Activated effector memory CD4-positive, alpha-beta T cell treated with anti-CD3 and anti-CD28 coated beads, Interleukin-2, amount 50 U/mL, for 16 hours (primary cell): ENCODE measurements at regions not wholly inside any gene's neighbourhood (a gene's known extent, or its start where the extent isn't known, plus 50 kb on each side); places are given as distances from the start of the nearest gene placed in this dataset.
"Not testable (repeated sequence)": the region's sequence is repeated elsewhere in the genome, so short reads cannot be mapped to it uniquely, and the experiment has no call there.

ENCODE experiments used
- DNase-seq: peaks from one replicate; pipeline ENCODE4 v3.0.0-alpha.2; 2020

DNA sequence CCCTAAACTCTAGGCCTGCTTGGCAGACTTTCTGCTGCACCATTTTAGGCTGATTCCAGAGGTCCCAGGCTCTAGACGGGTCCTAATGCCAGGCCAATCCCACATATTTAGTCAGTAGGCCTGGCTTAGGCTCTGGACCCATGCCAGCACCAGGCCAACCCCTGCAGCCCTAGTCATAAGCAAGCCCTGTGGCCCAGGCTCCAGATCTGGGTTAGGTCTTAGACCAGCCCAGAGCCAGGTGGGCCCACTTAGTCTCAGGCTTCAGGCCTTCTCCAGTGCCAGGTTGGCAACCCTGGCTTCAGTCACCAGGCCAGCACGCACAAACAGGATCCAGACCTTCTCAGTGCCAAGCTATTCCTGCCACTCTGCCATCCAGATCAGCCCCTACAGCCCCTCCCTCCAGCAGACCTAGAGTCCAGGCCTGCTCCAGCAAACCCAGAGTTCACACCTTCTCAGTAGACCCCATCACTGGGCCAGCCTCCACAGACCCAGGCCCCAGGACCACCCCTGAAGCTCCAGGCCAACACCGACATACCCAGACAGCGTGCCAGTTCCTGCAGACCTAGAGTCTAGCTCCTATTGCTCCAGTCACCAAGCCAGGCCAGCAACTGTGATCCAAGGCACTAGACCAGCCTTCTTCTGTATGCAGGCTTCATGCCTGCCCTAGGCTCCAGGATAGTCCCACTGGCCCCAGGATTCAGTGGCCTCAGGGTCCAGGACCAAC is 467.6 kb downstream of the RWDD3 start:
- no peak for DNase-seq

DNA sequence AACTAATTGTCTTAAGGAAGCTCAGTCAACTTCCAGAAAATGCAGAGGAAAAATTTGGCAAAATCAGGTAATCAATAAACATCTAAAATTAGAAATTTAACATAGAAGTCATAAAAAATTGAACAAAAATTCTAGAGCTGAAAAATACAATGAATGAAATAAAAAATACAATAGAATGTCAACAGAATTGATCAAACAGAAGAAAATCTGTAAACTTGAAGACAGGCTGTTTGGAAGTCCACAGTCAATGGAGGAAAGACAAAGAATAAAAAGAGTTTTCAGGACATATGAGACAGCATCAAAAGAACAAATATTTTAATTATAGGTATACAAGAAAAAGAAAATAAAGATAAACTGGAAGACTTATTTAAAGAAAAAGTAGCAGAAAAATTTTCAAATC is 469.0 kb downstream of the RWDD3 start:
- no peak for DNase-seq

DNA sequence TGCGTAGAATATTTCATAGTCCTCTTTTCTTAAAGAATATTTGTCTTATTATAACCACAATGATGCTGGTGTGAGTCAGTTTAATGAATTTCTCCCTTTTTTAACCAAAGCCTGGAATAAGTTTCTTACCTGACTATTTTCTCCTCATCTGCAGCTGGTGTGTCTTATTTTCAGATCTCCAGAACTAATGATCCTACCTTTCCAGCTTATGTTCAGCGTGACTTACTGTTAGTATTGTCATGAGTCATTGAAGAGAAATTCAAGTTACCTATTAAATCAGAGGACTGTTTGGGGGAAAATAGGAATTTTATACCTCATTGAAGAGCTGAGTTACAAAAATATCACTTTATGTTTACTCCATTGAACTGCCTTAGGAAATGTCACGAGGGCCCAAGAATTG is 482.1 kb downstream of the RWDD3 start:
- DNase-seq, result no peak

DNA sequence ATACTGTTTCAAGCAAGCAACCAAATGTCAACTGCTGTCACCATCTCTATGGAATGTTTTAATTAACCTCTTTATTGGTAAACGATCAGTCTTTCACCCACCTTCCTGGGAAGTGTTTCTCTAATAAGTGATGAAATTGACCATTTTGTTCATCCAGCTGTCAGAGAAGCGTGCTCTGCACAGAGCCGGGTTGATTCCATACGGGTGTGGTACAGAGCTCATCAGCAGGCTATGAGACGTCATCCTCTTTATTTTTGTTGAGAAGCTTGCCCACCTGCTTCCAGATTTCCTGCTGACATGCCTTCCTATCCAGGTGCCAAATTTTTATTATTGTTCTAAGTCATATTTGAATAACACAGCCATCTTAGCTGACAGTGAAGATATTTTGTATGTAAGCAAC is 482.5 kb downstream of the RWDD3 start:
- no peak for DNase-seq

DNA sequence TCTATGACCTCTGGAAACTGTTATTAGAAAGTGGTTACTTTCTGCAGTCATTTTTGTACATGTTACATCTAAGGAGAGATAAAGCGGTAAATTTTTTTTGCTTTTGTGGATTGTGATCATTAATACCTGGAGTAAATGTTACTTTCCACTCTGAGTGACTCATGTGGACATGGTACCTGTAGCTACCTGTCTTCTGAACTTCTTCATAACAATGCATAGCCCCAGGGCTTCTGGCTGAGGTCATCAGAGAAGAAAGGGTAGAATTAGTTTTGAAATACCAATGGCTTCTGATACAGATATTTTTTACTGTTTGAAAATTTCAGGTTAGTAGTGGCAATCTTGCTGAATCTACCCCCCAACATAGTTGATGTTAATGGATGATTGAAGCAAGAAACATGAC is 489.3 kb downstream of the RWDD3 start:
- DNase-seq, result no peak

DNA sequence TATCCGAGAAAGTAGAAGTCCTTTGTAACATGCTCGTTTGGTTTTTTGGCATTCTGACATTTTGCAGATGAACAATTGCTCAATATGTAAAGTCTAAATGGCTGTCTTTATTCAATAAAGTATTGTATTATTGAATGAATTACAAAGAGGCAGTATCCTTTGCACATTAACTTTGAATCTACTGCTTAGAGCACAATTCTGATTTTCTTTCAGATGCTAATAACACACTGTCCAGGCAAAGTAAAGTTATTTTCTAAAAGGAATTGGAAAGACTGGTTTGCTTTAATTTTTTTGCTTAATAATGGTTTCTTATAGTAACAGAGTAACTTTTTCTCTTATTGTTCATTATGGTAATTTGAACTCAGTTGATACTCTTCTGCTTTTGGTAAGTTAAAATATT is 494.8 kb downstream of the RWDD3 start:
- no peak for DNase-seq

DNA sequence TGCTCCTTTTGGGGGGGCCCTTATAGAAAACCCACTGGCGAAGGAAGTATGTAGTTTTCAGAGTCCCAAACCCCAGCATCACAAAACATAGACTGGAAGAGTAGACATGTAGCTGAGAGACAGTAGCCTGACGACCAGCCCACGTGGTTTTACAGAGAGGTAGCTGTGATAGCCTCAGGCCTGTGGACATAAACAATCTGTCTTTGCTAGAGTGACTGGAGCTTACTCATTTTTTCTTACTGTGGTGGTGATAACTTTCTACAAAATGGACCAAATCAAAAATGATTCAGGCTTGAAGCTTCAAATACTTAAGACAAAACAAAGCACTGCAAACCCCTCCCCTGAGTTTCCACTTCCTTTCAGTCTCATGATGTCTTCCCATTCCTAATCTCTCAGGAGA is 497.0 kb downstream of the RWDD3 start:
- DNase-seq, result no peak

DNA sequence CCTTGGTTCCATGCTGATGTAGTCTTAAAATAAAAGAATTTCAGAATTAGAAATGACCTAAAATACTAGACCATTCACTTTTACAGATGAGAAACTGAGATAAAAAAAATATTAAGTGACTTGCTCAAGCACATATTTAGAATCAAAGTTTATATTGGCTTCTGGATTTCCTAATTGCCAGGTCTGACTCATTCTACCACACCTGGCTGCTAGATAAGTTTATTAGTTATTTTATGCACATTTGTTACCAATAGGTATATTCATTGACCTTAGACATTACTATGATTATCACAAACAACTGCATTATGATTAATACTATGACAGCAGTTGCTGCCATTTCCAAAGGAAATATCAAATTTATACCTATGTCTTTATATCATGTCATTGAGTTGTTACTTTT is 497.5 kb downstream of the RWDD3 start:
- DNase-seq, result no peak

DNA sequence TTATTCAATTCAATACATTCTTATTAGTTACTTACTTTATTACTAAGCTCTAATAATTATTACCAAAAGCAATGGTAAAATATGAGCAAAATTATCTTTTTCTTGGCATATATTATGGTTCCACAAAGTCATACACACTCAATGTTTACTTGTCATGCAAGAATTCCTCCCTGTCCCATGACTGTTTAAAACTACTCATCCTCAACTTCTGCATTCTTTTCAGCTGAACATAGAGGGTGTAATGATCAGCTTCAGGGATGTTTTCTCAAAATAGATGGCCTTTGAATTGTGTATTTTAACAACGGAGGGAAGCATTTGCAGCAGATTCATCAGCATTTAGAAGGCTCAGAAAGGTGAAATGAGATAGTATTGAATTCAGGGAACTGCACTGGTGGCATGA is 499.0 kb downstream of the RWDD3 start:
- DNase-seq, result no peak

DNA sequence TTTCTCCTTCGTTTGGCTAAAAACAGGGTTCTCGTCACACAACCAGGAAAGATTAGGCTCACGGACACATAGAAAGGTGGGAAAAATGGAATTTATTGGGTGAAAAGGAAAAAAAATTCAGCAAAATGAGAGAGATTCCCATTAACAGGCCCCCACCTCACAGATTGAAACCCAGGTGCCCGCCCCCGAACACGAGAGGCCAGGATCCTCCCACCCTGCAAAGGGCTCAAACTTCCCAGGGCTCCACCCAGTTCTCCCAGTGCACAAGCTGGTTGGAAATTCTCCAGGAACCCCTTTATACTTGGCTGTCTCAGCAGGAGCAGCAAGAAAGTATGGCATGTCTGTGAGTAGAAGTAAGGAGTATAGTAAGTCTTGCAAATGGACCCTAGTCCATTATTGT is 499.7 kb downstream of the RWDD3 start:
- no peak for DNase-seq

DNA sequence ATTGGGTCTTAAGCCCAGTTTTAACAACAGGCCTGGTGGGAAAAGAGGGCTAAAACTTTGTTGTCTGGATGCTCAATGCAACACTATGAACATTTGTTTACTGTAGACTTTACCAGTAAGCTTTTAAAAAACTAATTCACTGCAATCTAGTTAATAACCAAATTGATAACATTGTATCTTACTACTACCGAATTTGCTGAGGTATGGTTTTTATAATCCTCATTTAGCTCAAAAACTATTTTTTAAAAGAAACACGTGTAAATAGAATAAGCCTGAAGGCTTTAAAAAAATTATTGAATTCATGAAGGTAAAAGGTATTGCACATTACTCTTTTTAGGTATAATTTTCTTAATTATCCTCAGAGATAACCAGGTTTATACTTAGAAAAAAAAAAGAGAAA is 500.6 kb downstream of the RWDD3 start:
- no peak for DNase-seq

DNA sequence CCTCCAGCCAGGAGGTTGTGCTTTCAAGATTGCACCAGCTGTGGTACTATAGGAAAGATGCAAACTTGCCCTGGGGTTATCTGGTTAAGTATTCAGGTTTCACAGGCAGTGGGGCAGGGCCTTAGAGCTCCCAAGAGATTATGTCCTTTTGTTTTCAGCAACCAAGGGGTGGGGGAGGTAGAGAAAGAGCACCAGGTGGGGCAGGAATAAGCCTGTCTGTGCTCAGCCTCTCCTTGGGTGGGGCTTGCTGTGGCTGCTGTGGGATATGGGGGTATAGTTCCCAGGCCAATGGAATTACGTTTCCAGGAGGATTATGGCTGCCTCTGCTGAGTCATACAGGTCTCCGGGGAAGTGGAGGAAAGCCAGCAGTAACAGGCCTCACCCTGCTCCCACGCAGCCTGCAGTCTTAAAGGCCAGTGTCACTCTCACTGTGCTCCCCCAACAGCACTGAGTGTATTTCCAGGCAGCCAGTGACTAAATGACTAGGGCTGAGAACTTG is 508.6 kb downstream of the RWDD3 start:
- no peak for DNase-seq

DNA sequence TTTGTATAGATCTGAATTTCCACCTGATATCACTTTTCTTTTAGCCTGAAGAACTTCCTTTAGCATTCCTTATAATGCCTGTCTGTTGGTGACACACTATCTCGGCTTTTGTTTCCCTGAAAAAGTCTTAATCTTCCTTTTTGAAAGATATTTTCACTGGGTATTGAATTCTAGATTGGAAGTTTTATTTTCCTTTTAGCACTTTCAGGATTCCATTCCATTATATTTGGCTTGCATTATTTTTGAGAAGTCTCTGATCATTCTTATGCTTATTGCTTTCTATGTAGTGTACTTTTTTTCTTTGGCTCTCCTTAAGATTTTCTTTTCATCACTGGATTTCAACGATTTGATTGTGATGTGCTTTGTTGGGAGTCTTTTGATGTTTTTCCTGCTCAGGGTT is 510.7 kb downstream of the RWDD3 start:
- DNase-seq, result no peak

DNA sequence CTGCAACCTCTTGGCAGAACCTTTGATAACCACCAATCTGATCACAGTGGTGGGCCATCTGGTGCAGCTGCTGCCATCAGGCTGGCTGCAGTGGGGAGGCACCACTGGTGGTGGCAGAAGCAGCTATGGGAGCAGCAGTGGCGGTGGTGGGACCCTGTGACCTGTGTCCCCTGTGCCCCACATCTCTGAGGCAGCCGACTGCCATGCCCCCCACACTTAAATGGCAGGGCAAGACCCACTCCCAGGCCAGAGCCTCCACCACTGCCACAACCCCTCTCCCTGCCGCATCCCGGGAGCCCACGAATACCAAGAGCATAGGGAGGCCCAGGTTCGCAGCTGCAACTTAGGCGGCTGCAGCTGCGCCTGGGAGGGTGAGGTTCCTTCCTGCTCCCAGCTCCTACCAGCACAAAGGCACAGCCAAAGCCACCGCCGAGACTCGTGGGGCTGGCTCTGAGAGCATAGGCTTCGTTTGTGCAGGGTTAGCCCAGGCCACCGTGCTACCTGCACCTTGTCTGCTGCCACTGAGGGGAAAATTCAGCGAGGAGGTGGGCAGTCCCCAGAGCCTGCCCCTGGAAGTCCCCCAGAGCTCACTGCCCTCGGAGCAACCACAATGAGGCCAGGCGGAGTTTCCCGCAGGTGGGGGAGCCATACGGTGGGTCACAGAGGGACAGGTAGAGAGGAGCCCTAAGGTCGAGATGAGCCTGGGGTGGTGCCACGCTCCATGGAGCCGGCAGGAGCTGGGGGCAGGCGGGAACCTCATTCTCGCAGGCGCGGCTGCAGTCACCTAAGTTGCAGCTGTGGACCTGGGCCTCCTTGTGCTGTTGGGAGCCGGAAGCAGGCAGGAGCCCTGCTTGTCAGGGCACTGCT is 518.7 kb downstream of the RWDD3 start:
- DNase-seq, result no peak

DNA sequence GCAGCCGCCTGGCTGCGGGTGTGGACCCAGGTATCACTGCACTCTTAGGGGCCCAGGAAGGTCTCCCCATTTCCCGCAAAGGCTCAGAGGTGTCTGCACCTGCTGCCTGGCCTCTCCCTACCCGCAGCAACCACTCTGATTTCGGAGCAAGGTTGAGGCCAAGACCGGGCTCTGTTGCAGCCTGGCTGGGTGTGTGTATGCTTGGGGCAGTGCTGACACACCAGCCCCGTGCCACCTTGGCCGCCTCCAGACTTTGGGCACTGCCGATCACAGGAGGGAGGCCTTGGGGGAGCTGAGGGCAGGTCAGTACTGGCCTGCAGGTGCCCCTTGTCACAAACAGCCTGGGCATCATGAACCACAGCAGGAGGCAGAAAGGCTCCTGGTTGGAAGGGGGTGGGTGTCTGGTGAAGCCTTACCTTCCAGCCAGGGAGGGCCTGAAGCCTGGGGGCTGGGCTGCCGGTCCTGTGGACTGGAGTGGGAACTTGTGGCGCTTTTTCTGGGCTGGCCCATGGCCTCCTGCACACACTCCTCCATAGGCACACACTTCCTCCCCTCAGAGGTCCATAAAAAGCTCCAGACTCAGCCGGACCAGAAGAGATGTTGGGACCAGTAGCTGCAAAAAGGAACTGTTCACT is 519.5 kb downstream of the RWDD3 start:
- DNase-seq, result no peak

DNA sequence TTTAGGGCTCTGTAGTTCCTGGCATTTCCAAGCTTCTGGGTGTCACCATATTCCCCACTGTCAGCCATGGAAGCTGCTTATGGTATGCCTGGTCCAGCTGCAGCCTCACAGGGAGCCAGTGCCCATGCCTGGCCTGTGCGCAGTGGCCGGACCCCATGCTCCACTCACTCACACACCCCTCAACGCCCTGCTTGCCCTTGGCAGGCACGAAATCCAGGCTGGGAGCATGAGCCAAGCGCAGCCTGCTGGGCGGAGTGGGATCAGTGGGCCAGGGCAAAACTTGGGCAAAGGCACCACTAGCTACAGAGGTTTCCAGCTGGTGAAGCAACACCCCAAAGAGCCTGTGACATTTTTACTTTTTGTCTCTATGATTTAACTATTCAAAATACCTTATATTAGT is 520.4 kb downstream of the RWDD3 start:
- no peak for DNase-seq

DNA sequence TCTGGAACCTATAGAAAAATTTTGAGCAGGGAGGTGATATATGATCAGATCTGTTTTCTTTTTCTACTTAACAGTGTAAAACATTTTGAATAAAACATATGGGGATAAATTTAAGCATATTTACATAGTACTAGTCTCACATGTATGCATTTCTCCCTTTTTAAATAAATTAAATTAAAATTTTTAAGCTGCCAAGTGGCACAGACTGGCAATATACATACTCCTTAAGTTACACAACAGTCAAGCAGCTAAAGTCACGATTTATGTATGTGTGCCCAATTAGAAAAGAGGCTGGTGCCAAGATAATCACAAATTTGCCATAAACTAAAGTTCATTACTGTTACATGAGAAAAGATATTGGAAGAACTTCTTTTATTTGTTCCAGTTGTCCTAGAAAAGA is 532.0 kb downstream of the RWDD3 start:
- no peak for DNase-seq

DNA sequence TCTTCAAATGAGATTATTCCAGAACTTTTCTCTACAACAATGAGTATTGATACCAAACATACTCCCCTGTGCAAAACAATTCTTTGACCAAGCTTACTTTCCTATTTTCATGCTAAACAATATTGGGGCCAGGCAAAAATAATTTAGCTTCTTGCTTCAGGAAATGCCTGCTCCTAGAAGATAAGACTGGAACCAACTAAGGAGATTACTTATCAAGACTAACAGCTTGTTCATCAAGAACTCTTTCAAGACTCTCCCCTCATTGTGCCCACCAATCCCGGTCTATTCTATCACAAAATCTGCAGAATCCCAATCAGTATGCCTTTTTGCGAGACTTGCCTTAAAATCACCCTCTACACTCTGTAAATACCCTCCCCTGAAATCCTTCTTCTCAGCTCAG is 536.6 kb downstream of the RWDD3 start:
- no peak for DNase-seq

DNA sequence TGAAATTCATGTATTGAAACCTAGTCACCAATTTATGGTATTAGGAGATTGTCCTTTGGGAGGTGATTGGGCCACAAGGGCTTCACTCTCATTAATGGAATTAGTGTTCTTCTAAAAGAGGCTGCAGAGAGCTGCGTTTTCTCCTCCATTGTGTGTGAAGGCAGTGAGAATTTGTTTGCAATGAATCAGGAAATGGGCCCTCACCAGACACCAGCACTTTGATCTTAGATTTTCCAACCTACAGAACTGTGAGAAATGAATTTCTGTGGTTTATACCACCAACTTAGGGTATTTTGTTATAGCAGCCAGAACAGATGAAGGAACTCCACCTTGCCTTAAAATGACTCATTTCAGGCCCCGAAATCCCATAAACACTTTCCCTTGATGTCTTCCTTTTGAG is 544.2 kb downstream of the RWDD3 start:
- no peak for DNase-seq

DNA sequence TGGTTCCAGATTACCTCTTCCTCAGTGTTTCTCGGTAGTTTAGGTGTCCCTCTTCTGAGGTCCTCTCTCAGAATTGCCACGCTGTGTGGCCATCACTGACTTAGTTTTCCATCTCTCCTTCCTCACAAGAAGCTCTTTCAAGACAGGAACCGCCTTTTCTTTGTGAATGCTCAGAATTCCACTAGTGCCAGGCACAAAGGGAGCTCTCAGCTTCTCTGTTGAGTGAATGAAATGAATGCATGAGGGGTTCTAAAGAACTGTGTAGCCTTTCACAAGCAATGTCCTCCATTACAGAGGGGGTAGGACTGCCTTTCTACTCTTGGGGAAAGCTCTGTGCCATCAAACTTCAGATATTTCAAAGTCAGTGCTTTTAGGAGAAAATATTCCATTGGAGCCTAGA is 546.8 kb downstream of the RWDD3 start:
- no peak for DNase-seq

DNA sequence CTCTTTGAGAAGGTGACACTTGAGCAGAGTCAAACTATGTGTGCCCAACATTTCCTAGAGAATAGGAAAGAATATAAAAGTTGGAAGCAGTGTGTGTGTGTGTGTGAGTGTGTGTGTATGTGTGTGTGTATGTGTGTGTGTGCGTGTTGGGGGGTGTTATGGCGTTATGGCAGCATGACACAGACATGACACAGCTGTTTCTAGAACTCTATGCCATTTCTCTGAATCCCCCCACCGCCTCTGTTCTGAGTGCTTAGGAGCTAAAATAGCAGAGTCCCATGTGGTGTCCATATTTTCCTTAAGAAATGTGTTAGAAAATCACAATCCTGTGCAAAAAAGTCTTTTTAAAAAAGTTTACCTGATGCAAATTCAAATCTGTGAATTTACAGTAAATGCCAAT is 556.1 kb downstream of the RWDD3 start:
- no peak for DNase-seq

DNA sequence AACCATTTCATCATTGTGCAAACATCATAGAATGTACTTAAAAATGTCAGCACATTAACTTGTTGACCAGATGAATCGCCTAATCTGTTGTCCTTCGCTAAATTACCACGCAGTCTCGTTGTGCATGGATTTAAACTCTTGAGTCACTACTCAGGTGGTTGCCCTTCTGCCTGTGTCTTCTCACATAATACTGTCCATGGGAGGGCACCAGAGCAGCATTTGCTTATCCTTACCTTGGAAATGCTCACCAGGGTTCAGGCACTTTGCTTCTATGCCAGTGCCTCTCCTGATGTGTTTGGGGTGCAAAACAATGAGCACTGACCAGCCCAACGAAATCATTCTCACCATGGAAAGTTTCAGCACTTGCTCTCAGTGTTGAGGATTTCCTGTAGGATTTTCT is 559.9 kb downstream of the RWDD3 start:
- no peak for DNase-seq

DNA sequence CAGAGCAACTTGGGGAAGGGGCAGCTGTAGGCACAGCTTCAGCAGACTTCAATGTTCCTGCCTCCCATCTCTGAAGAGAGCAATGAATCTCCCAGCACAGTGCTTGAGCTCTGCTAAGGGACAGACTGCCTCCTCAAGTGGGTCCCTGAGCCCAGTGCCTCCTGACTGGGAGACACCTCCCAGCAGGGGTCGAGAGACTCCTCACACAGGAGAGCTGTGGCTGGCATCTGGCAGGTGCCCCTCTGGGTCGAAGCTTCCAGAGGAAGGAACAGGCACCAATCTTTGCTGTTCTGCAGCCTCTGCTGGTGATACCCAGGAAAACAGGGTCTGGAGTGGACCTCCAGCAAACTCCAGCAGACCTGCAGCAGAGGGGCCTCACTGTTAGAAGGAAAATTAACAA is 563.8 kb downstream of the RWDD3 start:
- DNase-seq, result not testable (repeated sequence)

DNA sequence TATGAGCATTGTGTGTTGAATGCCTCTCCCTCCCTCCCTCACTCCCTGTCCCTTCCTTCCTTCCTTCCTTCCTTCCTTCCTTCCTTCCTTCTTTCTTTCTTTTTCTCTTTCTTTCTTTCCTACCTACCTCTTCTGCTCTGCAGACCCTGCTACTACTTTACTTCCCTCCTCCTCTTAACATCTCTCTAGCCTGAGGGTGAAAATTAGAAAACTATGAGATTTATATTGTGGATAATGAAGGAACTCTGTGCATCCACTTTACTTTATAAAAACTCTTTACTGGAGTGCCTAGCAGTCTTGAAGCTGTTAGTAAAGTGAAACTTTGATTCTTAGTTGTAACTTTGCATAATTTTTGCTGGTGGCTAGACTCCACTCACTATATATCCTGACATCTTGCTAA is 572.2 kb downstream of the RWDD3 start:
- DNase-seq, result no peak
